Loucy (cell line): ENCODE measurements at regions not wholly inside any gene's neighbourhood (a gene's known extent, or its start where the extent isn't known, plus 50 kb on each side); places are given as distances from the start of the nearest gene placed in this dataset.

Experiments used
- H2AFZ ChIP-seq: fragments of 200-600 bp; sonication (generic); 2 replicates; pipeline ENCODE4 v1.6.0; 2016; ENCODE audit warnings: antibody characterized with exemption, mild to moderate bottlenecking, low read length, moderate library complexity
- H3F3A ChIP-seq: fragments of 200-600 bp; 2 replicates; pipeline ENCODE4 v1.6.0; 2016; ENCODE audit warnings: antibody characterized with exemption, low read depth, mild to moderate bottlenecking
- H3K27me3 ChIP-seq: fragments of 200-600 bp; sonication (generic); 2 replicates; pipeline ENCODE4 v1.6.1; 2014; ENCODE audit warnings: low read length, mild to moderate bottlenecking; ENCODE audit not compliant: insufficient read depth, poor library complexity, severe bottlenecking
- H3K36me3 ChIP-seq: fragments of 200-600 bp; sonication (generic); 2 replicates; pipeline ENCODE4 v1.6.1; 2016; ENCODE audit warnings: low read length; ENCODE audit not compliant: insufficient read depth
- H3K4me1 ChIP-seq: fragments of 200-600 bp; sonication (generic); 2 replicates; pipeline ENCODE4 v1.5.1; 2014; ENCODE audit warnings: low read length, mild to moderate bottlenecking; ENCODE audit not compliant: insufficient read depth, poor library complexity, severe bottlenecking
- H3K4me2 ChIP-seq: fragments of 200-600 bp; sonication (generic); 2 replicates; pipeline ENCODE4 v1.6.0; 2014; ENCODE audit warnings: antibody characterized with exemption, low read length, low read depth, mild to moderate bottlenecking; ENCODE audit not compliant: poor library complexity, severe bottlenecking
- H3K4me3 ChIP-seq: fragments of 200-600 bp; sonication (generic); 2 replicates; pipeline ENCODE4 v1.5.1; 2014; ENCODE audit warnings: low read length, mild to moderate bottlenecking, mixed read lengths; ENCODE audit not compliant: poor library complexity, severe bottlenecking
- H3K79me2 ChIP-seq: fragments of 200-600 bp; sonication (generic); 2 replicates; pipeline ENCODE4 v1.6.1; 2014; ENCODE audit warnings: low read length; ENCODE audit not compliant: insufficient read depth
- H3K9ac ChIP-seq: fragments of 200-600 bp; sonication (generic); 2 replicates; pipeline ENCODE4 v1.6.0; 2014; ENCODE audit warnings: mild to moderate bottlenecking, low read depth, low read length, moderate library complexity; ENCODE audit not compliant: poor library complexity, severe bottlenecking
- H3K9me2 ChIP-seq: fragments of 200-600 bp; sonication (generic); replicated peaks from 2 replicates; pipeline ENCODE4 v1.6.1; 2016; ENCODE audit warnings: low read depth, low read length, mixed read lengths
- H3K9me3 ChIP-seq: fragments of 200-600 bp; sonication (generic); 2 replicates; pipeline ENCODE4 v1.6.1; 2014; ENCODE audit warnings: mild to moderate bottlenecking, antibody characterized with exemption, low read length, low read depth; ENCODE audit not compliant: insufficient read depth
- H4K20me1 ChIP-seq: fragments of 200-600 bp; sonication (generic); 2 replicates; pipeline ENCODE4 v1.6.0; 2014; ENCODE audit warnings: antibody characterized with exemption, low read length, mild to moderate bottlenecking; ENCODE audit not compliant: insufficient read depth, poor library complexity, severe bottlenecking
- CTCF ChIP-seq: fragments of 200-600 bp; sonication (generic); conservative IDR thresholded peaks from 2 replicates; pipeline ENCODE4 v1.5.1; 2014; ENCODE audit warnings: mild to moderate bottlenecking, antibody characterized with exemption, low read length
- EZH2phosphoT487 ChIP-seq: fragments of 200-600 bp; IDR thresholded peaks from 2 replicates; pipeline ENCODE4 v1.6.1; 2018; ENCODE audit warnings: antibody characterized with exemption, mild to moderate bottlenecking, moderate library complexity, borderline replicate concordance

GRCh38 chr15:53116169-53116568, 326.0 kb upstream of the ONECUT1 start:
- no peaks in the 10 kb centered on the region for H3K9me2 ChIP-seq
- H3K27me3 ChIP-seq = no peaks in the 10 kb centered on the region
- no peak overlapping the region for H3K4me2 ChIP-seq
- H3K9ac ChIP-seq = no peak overlapping the region
- no peak overlapping the region for H3K4me3 ChIP-seq
- H3F3A ChIP-seq = no peaks in the 10 kb centered on the region
- no peaks in the 10 kb centered on the region for H3K36me3 ChIP-seq
- no peaks in the 10 kb centered on the region for H3K9me3 ChIP-seq
- H2AFZ ChIP-seq = no peak overlapping the region
- peaks cover 32% of the 10 kb centered on the region for H3K4me1 ChIP-seq
- no peak for TF ChIP-seq EZH2phosphoT487
- TF ChIP-seq CTCF = no peak
- H3K79me2 ChIP-seq = no peaks in the 10 kb centered on the region
- H4K20me1 ChIP-seq = no peaks in the 10 kb centered on the region

- no peaks in the 10 kb centered on the region for H3K27me3 ChIP-seq
- no peaks in the 10 kb centered on the region for H3K9me2 ChIP-seq
- no peak overlapping the region for H3K4me2 ChIP-seq
- no peak overlapping the region for H2AFZ ChIP-seq
- H3F3A ChIP-seq = no peaks in the 10 kb centered on the region
- H3K4me1 ChIP-seq = peaks cover 26% of the 10 kb centered on the region
- H3K9me3 ChIP-seq = no peaks in the 10 kb centered on the region
- no peaks in the 10 kb centered on the region for H3K36me3 ChIP-seq
- TF ChIP-seq EZH2phosphoT487 (no peak), CTCF (no peak)
- no peak overlapping the region for H3K9ac ChIP-seq
- H4K20me1 ChIP-seq = no peaks in the 10 kb centered on the region
- no peaks in the 10 kb centered on the region for H3K79me2 ChIP-seq
- no peak overlapping the region for H3K4me3 ChIP-seq
These were observed 325.4 kb upstream of the ONECUT1 start for GRCh38 chr15:53115563-53115962.

GRCh38 chr15:53114960-53115359, 324.8 kb upstream of the ONECUT1 start:
- H3K9me3 ChIP-seq = no peaks in the 10 kb centered on the region
- H3K79me2 ChIP-seq = no peaks in the 10 kb centered on the region
- no peak for TF ChIP-seq EZH2phosphoT487
- no peak for TF ChIP-seq CTCF
- H3K9ac ChIP-seq = no peak overlapping the region
- no peaks in the 10 kb centered on the region for H3F3A ChIP-seq
- peaks cover 20% of the 10 kb centered on the region for H3K4me1 ChIP-seq
- no peaks in the 10 kb centered on the region for H3K36me3 ChIP-seq
- no peak overlapping the region for H3K4me2 ChIP-seq
- H3K4me3 ChIP-seq = no peak overlapping the region
- no peaks in the 10 kb centered on the region for H4K20me1 ChIP-seq
- H3K27me3 ChIP-seq = no peaks in the 10 kb centered on the region
- H2AFZ ChIP-seq = no peak overlapping the region
- no peaks in the 10 kb centered on the region for H3K9me2 ChIP-seq
